Trophoblast cell (in vitro differentiated cells and primary cell): ENCODE measurements at regions not wholly inside any gene's neighbourhood (a gene's known extent, or its start where the extent isn't known, plus 50 kb on each side); places are given as distances from the start of the nearest gene placed in this dataset.
A peak's percentile ranks its signal among the peaks of the same experiment; 100 is the strongest.

Experiments used
- DNase-seq, 2 donors: peaks; one replicate each; pipeline ENCODE4 v3.0.0-alpha.2; 2016
- H2AFZ ChIP-seq: 2 replicates; pipeline ENCODE4 v1.6.1; 2013; ENCODE audit warnings: low read length, moderate library complexity, mild to moderate bottlenecking; ENCODE audit not compliant: insufficient read depth, poor library complexity
- H2AK5ac ChIP-seq: 2 replicates; pipeline ENCODE4 v1.6.1; 2013; ENCODE audit warnings: mild to moderate bottlenecking, low read length
- H2BK120ac ChIP-seq: 2 replicates; pipeline ENCODE4 v1.6.1; 2013; ENCODE audit warnings: low read length, mild to moderate bottlenecking, moderate library complexity; ENCODE audit not compliant: insufficient read depth, poor library complexity
- H2BK12ac ChIP-seq: 2 replicates; pipeline ENCODE4 v1.6.1; 2013; ENCODE audit warnings: mild to moderate bottlenecking, low read length, moderate library complexity
- H2BK5ac ChIP-seq: 2 replicates; pipeline ENCODE4 v1.6.1; 2013; ENCODE audit warnings: low read length, low read depth, moderate library complexity, mild to moderate bottlenecking; ENCODE audit not compliant: poor library complexity
- H3K14ac ChIP-seq: 2 replicates; pipeline ENCODE4 v1.6.1; 2013; ENCODE audit warnings: mild to moderate bottlenecking, low read length
- H3K18ac ChIP-seq: 2 replicates; pipeline ENCODE4 v1.6.1; 2013; ENCODE audit warnings: mild to moderate bottlenecking, low read length
- H3K23ac ChIP-seq: 2 replicates; pipeline ENCODE4 v1.6.1; 2013; ENCODE audit warnings: low read length
- H3K27ac ChIP-seq: 2 replicates; pipeline ENCODE4 v1.5.1; 2013; ENCODE audit warnings: low read depth, mild to moderate bottlenecking, inconsistent platforms, low read length, moderate library complexity
- H3K27me3 ChIP-seq: 2 replicates; pipeline ENCODE4 v1.6.1; 2013; ENCODE audit warnings: inconsistent platforms, mild to moderate bottlenecking, low read length, moderate library complexity; ENCODE audit not compliant: insufficient read depth
- H3K36me3 ChIP-seq, 2 experiments: 1 replicate in 1 of 2; 2 replicates in 1 of 2; pipeline ENCODE4 v1.6.1; 2013; ENCODE audit warnings: low read length in 2 of 2, mild to moderate bottlenecking in 2 of 2, moderate library complexity in 1 of 2; ENCODE audit not compliant: insufficient read depth in 2 of 2, control insufficient read depth in 1 of 2
- H3K4ac ChIP-seq: 2 replicates; pipeline ENCODE4 v1.6.1; 2013; ENCODE audit warnings: low read depth, mild to moderate bottlenecking, low read length, moderate library complexity
- H3K4me1 ChIP-seq, 2 experiments: 1 replicate in 1 of 2; 2 replicates in 1 of 2; pipeline ENCODE4 v1.6.1; 2013; ENCODE audit warnings: low read length in 2 of 2, mild to moderate bottlenecking in 2 of 2, moderate library complexity in 1 of 2; ENCODE audit not compliant: insufficient read depth in 2 of 2, control insufficient read depth in 1 of 2
- H3K4me2 ChIP-seq: 2 replicates; pipeline ENCODE4 v1.6.1; 2013; ENCODE audit warnings: inconsistent platforms, mild to moderate bottlenecking, low read length, moderate library complexity
- H3K4me3 ChIP-seq: 2 replicates; pipeline ENCODE4 v1.5.1; 2013; ENCODE audit warnings: mild to moderate bottlenecking, low read depth, low read length, inconsistent platforms
- H3K79me1 ChIP-seq: one replicate; pipeline ENCODE4 v1.6.1; 2013; ENCODE audit warnings: low read length
- H3K79me2 ChIP-seq: 2 replicates; pipeline ENCODE4 v1.6.1; 2013; ENCODE audit warnings: low read length, mild to moderate bottlenecking; ENCODE audit not compliant: control insufficient read depth, insufficient read depth, poor library complexity
- H3K9ac ChIP-seq: 2 replicates; pipeline ENCODE4 v1.6.1; 2013; ENCODE audit warnings: mild to moderate bottlenecking, low read length
- H3K9me3 ChIP-seq: 2 replicates; pipeline ENCODE4 v1.6.1; 2013; ENCODE audit warnings: low read depth, mild to moderate bottlenecking, control low read depth, inconsistent platforms, low read length; ENCODE audit not compliant: insufficient read depth
- H4K12ac ChIP-seq: 2 replicates; pipeline ENCODE4 v1.6.1; 2013; ENCODE audit warnings: low read depth, mild to moderate bottlenecking, low read length, moderate library complexity
- H4K8ac ChIP-seq: 2 replicates; pipeline ENCODE4 v1.6.1; 2013; ENCODE audit warnings: low read depth, mild to moderate bottlenecking, low read length, moderate library complexity
- H4K91ac ChIP-seq: one replicate; pipeline ENCODE4 v1.6.1; 2013; ENCODE audit warnings: low read depth, mild to moderate bottlenecking, low read length, moderate library complexity
- WGBS: extraction: QIAGEN DNeasy Blood & Tissue Kit; methylation state at CpG from one replicate; pipeline ENCODE4 v1.1.7; 2013; ENCODE audit warnings: missing lambda C conversion rate; ENCODE audit not compliant: insufficient read length, insufficient coverage; ENCODE audit errors: extremely low coverage; 5-methylcytosine and 5-hydroxymethylcytosine counted together

DNA sequence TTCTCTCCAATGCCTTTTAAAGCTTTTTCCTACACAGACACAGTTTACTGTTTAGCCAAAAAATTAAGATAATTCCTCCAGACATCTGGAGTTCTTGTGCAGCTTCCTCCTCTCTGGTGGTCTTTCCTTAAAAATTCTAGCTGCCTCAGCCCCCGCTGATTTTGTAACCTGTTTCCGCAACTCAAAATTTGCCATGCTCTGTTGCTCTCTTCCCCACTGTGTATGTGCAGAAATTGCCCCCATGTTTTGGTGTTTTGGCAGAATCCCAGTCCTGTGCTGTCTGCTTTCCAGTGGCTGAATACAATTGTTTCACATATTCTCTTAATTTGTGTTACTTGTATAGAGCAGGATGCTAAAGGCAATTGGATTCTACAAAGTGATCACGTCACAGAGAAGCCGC lies 151.7 kb upstream of the PRSS1 start:
- H2AK5ac ChIP-seq, result no peak overlapping the region
- H4K8ac ChIP-seq, result no peak overlapping the region
- no CpG with 5 or more reads among the region's 4 CpGs for WGBS
- H4K91ac ChIP-seq, result no peak overlapping the region
- no peak overlapping the region for H3K4me2 ChIP-seq
- no peaks in the 10 kb centered on the region for H3K79me1 ChIP-seq
- H2AFZ ChIP-seq, result no peak overlapping the region
- H3K9ac ChIP-seq, result no peak overlapping the region
- no peaks in the 10 kb centered on the region for H3K4me1 ChIP-seq
- no peak overlapping the region for H2BK120ac ChIP-seq
- no peaks in the 10 kb centered on the region for H3K79me2 ChIP-seq
- no peak overlapping the region for H4K12ac ChIP-seq
- H2BK5ac ChIP-seq, result no peak overlapping the region
- H3K9me3 ChIP-seq, result no peaks in the 10 kb centered on the region
- H3K18ac ChIP-seq, result no peak overlapping the region
- H3K23ac ChIP-seq, result no peak overlapping the region
- no peak for DNase-seq
- H3K27me3 ChIP-seq, result no peaks in the 10 kb centered on the region
- no peaks in the 10 kb centered on the region for H3K36me3 ChIP-seq
- H3K4ac ChIP-seq, result no peak overlapping the region
- H2BK12ac ChIP-seq, result no peak overlapping the region
- no peak overlapping the region for H3K27ac ChIP-seq
- no peak overlapping the region for H3K4me3 ChIP-seq
- no peak overlapping the region for H3K14ac ChIP-seq

DNA sequence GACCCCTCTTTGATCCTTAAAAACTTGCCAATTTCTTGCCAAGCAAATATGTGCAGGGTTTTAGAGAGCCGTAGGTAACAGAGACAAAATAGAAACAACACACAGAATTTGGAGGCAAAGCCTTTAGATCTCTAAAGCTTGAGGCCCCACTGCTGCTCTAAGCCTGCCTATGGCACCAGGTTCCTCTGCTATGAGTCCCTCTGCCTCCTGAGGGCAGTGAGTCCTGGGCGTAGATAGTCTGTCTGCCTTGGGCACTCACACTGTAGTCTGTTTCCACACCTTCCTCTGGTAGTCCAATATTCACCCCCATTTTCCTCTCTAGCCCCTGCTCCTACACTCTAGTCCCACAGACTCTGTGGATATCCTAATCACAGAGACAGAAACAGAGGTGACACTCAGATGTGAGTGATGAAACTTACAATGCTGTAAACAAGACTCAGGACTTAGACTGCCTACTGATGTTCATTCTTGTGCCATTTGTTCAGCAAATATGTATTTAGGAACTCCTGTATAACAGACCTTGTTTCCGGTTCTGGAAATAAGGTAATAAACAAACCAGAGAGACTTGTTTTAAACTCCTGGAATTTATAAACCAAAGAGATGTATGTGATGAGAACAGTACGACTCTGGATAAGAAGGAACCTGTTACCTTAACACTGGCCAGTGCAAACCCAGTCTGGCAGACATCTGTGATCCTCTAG lies 153.3 kb upstream of the PRSS1 start:
- Histone ChIP-seq H3K23ac (no peak overlapping the region), H3K14ac (no peak overlapping the region), H2AK5ac (peak overlapping the region; percentile 42), H3K27me3 (no peaks in the 10 kb centered on the region), H2BK12ac (no peak overlapping the region), H3K36me3 (no peaks in the 10 kb centered on the region), H4K12ac (no peak overlapping the region), H3K9ac (no peak overlapping the region), H3K27ac (no peak overlapping the region), H2AFZ (no peak overlapping the region), H3K4me2 (no peak overlapping the region), H3K4me1 (no peaks in the 10 kb centered on the region), H3K79me1 (no peaks in the 10 kb centered on the region), H3K4ac (no peak overlapping the region), H2BK120ac (no peak overlapping the region), H4K91ac (no peak overlapping the region), H3K9me3 (no peaks in the 10 kb centered on the region), H3K4me3 (no peak overlapping the region), H2BK5ac (no peak overlapping the region), H3K79me2 (no peaks in the 10 kb centered on the region), H3K18ac (no peak overlapping the region), H4K8ac (no peak overlapping the region)
- DNase-seq, result no peak
- WGBS, result no CpG with 5 or more reads among the region's 4 CpGs

DNA sequence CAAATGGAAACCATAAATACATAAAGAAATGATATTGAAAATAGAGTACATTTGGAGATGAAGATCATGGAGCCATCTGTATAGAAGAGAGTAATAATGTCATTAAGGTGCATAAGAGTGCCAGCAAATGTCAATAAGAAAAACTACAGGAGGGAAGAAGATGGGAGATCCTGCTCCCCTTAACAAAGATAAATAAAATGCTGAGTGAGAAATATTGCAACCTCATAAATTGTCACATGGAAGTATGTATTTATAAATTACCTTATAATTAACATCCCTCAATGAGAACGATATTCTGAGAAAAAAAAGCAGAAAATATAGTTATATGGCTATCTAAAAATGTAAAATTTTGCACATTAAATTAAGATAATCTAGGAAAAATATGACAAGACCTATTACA lies 155.2 kb upstream of the PRSS1 start:
- Histone ChIP-seq H3K4me1 (no peaks in the 10 kb centered on the region), H3K27ac (no peak overlapping the region), H3K79me1 (no peaks in the 10 kb centered on the region), H4K8ac (no peak overlapping the region), H3K18ac (no peak overlapping the region), H3K79me2 (no peaks in the 10 kb centered on the region), H3K27me3 (no peaks in the 10 kb centered on the region), H3K4me2 (no peak overlapping the region), H2AK5ac (no peak overlapping the region), H4K91ac (no peak overlapping the region), H2BK12ac (no peak overlapping the region), H3K23ac (no peak overlapping the region), H3K9me3 (no peaks in the 10 kb centered on the region), H2AFZ (no peak overlapping the region), H4K12ac (no peak overlapping the region), H3K4me3 (no peak overlapping the region), H2BK5ac (no peak overlapping the region), H3K14ac (no peak overlapping the region), H3K36me3 (no peaks in the 10 kb centered on the region), H3K9ac (no peak overlapping the region), H2BK120ac (no peak overlapping the region), H3K4ac (no peak overlapping the region)
- DNase-seq, result no peak
- no CpG with 5 or more reads among the region's 1 CpG for WGBS

DNA sequence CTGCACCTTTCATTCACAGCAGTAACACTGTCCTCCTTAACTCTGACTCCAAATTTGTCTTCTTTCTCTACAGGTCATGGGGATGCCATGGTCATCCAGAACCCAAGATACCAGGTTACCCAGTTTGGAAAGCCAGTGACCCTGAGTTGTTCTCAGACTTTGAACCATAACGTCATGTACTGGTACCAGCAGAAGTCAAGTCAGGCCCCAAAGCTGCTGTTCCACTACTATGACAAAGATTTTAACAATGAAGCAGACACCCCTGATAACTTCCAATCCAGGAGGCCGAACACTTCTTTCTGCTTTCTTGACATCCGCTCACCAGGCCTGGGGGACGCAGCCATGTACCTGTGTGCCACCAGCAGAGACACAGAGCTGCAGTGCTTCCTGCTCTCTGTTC lies 156.2 kb upstream of the PRSS1 start:
- H2BK5ac ChIP-seq, result no peak overlapping the region
- WGBS, result no CpG with 5 or more reads among the region's 4 CpGs
- no peak overlapping the region for H3K4me3 ChIP-seq
- no peak overlapping the region for H4K12ac ChIP-seq
- H3K79me1 ChIP-seq, result no peaks in the 10 kb centered on the region
- H3K36me3 ChIP-seq, result no peaks in the 10 kb centered on the region
- peak; percentile 67 to 83 for DNase-seq
- no peak overlapping the region for H3K23ac ChIP-seq
- no peaks in the 10 kb centered on the region for H3K9me3 ChIP-seq
- no peak overlapping the region for H3K9ac ChIP-seq
- H3K4me2 ChIP-seq, result no peak overlapping the region
- no peak overlapping the region for H3K18ac ChIP-seq
- H3K27ac ChIP-seq, result no peak overlapping the region
- H3K14ac ChIP-seq, result no peak overlapping the region
- H3K4me1 ChIP-seq, result no peaks in the 10 kb centered on the region
- H2BK120ac ChIP-seq, result no peak overlapping the region
- H3K27me3 ChIP-seq, result no peaks in the 10 kb centered on the region
- no peak overlapping the region for H2BK12ac ChIP-seq
- no peak overlapping the region for H4K8ac ChIP-seq
- H2AK5ac ChIP-seq, result no peak overlapping the region
- H2AFZ ChIP-seq, result no peak overlapping the region
- H4K91ac ChIP-seq, result no peak overlapping the region
- no peak overlapping the region for H3K4ac ChIP-seq
- H3K79me2 ChIP-seq, result no peaks in the 10 kb centered on the region
